ENCODE measurements at regions not wholly inside any gene's neighbourhood (a gene's known extent, or its start where the extent isn't known, plus 50 kb on each side); places are given as distances from the start of the nearest gene placed in this dataset.
"Not testable (repeated sequence)": the region's sequence is repeated elsewhere in the genome, so short reads cannot be mapped to it uniquely, and the experiment has no call there.

DNA sequence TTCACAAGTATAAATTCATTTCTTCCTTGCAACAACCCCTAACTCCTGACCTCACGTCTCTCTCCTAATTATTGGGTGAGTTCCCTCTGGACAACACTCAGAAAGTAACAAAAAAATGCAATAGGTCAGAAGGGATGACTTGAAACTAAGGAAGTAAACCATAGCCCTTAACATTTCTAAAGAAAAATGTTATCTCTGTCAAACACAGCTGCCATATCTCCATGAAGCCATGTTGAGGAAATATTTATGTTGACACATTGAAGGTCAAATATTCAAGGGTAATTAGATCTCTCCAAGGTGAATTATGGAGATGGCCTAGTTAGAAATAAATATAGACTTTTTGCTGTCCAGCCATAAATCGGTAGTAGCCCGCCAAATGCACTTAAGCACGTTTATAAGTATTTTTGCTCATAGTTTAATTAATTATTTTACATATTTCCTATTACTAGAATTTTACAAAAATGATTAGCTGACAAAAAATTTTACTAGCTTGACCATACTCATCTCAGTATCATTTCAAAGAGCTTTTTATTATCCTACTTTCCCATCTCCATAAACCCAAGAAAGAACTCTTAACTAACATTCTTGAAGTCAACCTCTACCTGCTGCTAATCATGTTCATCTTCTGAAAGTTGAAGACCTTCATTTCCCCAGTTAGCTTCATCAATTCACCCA is 160.1 kb upstream of the PKN2 start:
- no peak for DNase-seq

DNA sequence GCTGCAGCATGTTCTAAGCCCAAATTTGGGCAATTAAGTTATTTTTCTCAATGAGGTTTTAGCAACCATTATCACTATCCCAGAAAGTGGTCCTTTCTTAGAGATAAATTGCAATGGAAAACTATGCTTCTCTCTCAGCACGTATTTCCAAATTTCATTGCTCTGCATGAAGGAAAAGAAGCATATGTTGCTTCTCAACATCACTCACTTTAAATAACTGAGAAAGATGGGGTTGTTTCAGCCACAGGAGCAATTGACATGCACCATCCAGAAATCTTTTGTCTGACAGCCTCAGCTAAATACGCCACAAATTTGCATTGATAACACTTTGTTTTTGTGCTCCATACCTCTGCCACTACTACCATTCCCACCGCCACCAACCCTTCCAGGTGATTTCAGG is 157.6 kb upstream of the PKN2 start:
- no peak for DNase-seq

DNA sequence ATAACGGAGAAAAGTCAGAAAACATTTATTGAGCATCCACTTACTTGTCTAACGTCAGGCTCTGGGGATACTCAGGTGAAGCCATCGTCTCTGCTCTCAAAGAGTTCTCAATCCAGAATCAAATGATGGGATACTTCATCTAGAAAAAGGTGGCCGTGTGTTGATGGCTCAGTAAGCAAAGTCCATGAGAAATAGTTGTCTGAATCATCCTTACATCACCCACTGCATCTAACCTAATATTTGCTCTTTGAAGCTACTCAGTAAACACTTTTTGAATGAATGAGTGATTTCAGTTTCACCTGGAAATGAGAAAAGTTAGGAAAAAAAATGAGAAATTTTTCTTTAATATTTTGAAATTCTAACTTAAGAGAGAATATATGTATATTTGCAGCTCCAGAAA is 155.3 kb upstream of the PKN2 start:
- no peak for DNase-seq

DNA sequence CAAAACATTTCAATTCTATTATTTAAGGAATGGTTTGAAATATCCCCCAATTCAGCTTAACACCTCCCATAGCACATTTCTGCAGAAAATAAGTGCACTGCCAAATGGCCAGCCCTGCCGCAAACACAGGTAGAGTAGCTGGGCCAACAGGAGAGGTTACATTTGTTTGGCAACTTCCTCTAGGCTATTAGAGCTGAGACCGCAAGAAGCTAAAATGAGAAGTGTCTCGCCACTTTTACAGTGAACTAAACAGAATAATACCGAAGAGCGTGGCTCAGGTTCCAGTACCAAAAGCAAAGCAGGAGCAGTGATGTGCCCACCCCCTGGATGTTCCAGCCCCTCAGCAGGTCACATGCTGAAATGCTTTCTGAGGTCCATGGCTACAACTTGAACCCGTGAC is 154.5 kb upstream of the PKN2 start:
- no peak for DNase-seq

DNA sequence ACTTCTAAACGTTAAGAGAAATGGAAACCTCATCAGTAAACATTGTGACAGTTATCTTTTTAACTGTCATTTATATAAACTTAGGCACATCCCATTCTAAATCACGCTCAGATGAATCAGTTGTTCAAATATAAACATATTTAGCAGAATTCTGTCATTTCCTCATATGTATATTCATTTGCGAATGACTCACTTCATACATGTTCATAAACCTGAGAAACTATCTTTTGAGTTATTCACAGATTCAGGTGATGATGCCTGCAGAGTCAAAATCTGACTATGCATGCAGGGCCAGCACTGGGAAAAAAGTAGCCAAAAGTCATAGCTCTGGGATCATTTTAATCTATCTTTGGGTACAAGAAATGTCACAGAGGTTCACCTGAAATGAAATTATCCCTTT is 153.8 kb upstream of the PKN2 start:
- DNase-seq, result no peak

DNA sequence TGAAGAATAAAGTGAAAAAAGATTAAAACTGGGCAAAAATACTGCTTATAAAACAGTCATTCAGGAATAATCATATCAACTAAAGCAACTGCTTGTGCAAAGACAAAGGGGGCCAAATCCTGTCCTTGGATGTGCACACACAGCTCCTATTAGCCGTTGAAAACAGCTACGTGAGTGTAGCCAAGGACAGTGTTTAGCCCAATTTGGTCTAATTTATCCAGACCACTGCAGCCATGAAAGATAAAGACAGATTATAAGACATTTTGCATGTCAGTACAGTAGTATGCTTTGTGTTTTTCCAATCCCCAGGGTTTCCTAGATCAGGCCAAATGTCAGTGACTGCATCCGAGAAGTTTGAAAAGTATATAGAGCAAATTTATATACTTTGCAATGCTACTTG is 146.3 kb upstream of the PKN2 start:
- DNase-seq, result no peak

DNA sequence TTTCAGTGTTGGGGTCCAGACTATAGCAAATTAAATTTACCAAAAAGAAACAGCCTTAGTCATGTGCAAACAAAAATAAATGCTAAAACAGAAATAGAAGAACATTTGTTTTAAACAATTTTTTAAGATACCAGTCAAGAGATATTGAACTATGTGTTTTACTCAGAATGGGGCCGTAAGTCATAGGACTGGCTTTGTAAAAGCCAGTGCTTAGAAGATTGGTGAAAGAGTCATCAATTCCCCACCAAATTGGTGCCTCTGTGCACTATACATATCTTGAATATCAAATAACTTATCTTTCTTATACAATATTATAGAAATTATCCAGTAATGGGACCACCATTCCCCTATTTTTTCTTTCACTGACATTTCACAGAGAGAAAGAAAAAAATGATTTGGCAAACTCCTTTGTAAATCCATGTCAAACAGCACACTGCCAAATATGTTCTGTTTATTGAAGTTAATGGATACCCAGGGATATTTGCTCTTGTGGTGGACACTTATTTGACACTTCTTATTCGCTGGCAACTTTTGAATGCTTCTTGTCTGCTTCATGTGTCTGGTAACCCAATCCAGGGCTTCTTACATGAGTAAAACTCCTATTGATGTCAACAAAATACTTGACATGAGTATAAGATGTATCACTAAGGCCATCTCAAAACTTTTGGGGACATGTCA is 145.7 kb upstream of the PKN2 start:
- no peak for DNase-seq

DNA sequence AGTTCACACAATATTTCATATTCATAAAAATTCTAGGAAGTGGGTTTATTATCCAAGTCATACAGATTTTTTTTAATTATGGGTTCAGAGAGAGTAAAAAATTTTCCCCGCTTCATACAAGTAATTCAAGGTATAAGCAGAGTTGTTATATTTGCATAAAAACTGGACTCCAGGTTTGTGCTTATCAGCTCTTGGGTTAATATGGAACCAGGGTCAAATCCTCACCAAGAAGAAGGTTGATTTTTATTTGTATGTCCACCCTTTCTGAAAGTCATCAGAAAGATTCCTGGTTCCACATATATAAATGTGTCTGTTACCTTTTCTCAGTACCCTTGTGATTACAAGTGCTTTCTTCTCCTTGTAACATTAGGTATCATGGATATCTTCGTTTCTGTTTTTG is 143.8 kb upstream of the PKN2 start:
- DNase-seq, result no peak

DNA sequence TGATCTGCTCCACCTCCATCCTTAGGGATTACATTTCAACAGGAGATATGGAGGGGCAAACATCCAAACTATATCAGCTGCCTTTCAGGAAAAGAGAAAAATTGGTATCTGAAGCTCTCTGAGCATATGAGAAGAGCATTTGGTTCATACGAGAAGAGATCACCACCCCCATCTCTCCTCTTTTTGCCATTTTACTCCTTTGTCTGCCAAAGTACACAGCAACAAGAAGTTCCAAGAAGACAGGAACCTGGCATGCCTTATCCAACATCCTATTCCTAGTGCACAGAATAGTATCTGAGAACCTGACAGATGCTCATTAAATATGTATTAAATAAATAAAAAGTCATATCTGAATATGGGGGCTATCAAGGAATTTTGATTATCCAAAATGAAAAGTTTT is 142.5 kb upstream of the PKN2 start:
- no peak for DNase-seq

DNA sequence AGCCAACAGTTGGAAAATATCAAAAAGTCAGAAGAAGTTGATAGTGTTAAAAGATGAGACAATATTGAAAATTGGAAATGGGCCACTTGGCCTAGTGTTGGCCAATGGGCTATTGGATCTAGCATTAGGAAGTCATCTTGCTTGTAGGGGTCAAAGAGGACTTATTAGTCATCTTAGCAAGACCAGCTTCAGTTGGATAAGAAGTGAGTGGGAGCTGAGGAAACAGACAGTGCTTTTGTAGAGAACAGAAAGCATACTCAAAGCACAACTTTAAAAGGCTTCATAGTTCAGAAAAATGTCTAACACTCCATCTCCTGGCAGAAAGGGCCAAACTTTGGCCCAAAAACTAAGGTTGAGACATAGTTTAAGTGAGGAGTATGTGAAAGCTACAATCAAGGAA is 139.9 kb upstream of the PKN2 start:
- no peak for DNase-seq

DNA sequence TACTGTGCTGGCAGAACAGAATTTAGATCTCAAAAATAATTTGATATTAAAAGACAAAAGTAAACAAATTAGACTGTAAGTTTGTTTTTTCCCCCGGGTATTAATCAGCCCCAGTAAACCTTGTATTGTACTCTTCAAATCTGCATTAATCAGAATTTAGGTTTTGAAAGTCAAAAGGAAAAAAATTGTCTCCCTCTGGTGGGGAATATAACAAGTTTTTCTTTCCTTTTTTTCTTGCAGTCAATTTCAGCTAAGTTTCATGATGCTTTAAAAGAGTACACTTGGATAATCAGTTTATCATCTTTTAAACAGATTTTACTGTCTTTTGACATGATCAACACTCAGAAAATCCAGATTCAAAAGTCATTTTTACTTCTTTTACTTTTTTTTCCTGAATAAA is 134.5 kb upstream of the PKN2 start:
- no peak for DNase-seq

DNA sequence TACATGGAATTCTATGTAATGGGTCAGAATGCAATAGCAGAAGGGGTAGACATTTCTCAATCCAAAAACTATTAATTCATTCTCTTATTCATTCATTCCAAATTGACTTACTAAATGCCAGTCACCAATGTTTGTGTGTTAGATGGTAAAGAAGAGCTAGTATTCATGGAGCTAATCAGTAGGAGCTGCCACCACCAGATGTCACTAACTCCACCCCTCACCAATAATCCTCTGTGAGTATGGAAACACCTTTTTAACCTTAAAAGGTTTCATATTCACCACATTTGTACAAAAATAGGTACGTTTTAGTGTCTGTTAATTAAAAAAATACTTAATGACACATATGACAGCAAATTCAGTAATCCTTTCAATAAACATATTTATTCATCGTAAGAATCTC is 131.8 kb upstream of the PKN2 start:
- DNase-seq, result no peak

DNA sequence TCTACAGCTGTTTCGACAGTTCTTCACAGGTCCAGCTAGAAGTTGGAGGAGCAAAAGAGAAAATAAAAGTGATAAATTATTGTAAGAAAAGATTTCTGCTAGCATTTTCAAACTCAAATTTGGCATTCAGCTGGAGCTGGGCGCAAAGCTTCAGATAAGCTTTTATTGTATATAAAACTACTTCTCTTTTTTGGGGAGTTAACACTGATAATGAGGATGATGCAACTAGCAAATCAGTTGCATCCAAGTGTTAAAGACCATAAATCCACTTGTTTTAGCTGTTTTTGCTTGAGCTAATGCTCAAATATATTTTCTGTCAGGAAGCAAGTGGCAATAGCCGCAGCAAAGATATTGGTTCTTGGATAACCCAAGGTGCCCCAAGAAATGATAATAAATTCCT is 127.1 kb upstream of the PKN2 start:
- no peak for DNase-seq

DNA sequence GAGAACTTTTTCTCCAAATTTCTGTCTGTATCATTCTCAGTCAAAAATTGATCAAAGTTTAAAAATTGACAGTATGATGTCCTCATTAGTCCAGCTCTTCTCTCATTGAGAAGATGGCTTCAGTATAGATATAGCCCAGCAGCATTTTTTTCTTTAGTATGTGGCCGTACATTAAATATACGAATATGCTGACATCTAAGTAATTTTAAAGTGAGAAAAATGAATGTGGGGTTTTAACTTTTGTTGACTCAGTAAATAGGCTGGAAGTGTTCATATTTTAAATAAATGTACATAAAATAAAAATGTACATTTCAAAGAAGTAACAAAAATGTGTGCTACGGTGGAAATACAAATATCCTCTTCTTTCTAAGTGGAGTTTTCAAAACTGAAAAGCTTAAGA is 123.5 kb upstream of the PKN2 start:
- DNase-seq, result no peak

DNA sequence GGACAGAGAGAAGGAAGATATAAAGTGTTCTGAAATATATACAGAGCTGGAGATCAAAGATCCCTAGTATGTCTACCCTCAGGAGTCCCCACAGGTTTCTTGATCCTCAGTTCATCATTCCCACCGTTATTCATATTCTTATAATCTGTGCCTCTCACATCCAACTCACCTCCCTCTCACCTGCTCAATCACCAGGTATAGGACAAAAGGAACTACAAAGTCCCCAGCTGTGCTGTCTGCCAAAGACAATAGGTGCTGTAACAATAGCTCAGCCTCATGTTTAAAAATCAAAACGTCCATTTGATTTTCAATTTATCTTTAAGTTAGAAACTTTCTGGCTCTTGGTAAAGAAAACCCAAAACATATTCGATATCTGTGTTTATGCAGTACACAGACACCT is 121.1 kb upstream of the PKN2 start:
- DNase-seq, result no peak

DNA sequence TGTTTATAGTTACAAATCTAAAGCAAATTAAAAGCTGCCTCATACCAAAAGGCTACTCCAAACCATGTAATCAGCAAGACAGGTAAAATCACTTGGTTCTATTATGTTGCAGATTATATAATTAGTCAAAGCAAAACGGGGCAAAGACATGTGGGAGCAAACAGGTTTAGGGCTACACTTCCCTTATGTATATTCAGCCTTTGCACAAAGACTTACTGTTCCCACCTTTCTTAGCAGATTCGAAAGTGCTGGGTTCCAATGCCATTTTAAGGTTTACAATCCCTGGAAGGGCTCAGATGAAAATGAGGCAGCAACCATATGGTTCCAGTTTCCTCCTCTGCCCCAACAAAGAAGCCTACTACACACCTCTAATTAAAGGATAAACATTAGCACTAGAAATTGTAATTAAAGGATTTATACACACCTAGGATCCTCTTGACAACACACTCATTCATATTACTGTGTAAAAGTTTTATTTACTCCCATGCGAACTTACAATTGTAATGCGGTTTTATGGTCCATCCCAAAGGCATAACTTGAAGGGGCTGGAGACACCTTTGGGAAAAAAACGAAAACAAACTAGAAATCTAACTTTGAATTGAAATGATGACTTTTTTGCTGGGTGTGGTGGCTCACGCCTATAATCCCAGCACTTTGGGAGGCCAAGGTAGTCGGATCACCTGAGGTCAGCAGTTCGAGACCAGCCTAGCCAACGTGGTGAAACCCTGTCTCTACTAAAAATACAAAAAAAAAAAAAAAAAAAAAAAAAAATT is 117.3 kb upstream of the PKN2 start:
- no peak for DNase-seq

DNA sequence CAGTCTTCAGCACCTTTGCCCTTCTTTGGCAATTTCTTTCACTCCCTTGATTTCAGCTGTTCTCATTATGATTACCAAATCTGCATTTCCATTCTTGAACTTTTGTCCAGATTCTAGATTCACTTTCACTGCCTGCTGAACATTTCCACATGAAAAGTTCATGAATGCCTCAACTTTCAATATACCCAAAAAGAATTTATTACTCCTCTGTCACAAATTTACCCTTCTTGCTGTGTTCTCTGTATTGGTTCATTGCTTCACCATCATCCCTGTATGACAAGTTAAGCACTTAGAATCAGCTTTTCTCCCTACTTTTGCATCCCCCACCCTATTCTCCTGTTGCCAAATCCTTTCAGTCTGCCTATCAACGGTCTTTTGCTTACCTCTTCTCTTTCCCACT is 112.6 kb upstream of the PKN2 start:
- DNase-seq, result no peak

DNA sequence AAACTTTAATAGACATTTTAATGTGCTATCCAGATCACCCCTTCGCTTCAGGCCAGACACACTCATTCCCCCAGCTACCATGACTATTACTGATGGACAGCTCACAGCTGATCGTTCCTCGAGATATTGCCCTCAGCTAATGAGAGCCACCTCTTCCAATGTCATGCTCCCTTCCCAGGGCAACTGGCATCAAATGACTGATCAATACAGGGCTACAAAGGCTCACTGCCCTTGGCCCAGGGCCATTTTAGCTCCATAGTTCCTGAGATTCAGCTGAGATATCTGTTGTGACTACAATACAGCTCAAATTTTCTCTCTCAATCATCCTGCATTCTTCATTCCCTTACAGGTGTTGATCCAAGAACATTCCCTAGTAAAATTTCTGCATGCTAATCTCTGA is 104.5 kb upstream of the PKN2 start:
- no peak for DNase-seq

DNA sequence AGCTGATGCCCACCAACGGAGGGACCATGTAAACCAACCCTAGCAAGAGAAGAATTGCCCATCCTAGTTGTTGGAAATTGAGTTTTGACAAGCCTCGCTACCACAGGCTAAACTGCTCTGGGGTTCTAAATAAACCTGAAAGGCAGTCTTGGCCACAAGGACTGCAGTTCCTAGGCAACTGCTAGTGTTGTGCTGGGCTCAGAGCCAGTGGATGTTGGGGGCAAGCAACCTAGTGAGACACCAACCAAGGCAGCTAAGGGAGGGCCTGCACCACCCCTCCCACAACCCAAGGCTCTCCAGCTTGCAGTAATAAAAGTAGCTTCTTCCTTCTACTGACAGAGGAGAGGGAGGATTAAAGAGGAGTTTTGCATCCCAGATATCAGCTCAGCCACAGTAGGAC is 102.4 kb upstream of the PKN2 start:
- DNase-seq, result no peak

DNA sequence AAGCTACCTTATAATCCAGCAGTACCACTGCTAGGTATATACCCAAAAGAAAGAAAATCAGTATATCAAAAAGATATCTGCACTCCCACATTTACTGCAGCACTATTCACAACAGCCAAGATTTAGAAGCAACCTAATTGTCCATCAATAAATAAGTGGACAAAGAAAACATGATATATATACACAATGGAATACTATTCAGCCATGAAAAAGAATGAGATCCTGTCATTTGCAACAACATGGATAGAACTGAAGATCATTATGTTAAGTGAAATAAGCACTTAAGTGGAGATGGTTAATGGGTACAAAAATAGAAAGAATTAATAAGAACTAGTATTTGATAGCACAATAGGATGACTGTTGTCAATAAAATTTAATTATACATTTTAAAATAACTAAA is 90.7 kb upstream of the PKN2 start:
- DNase-seq, result no peak

DNA sequence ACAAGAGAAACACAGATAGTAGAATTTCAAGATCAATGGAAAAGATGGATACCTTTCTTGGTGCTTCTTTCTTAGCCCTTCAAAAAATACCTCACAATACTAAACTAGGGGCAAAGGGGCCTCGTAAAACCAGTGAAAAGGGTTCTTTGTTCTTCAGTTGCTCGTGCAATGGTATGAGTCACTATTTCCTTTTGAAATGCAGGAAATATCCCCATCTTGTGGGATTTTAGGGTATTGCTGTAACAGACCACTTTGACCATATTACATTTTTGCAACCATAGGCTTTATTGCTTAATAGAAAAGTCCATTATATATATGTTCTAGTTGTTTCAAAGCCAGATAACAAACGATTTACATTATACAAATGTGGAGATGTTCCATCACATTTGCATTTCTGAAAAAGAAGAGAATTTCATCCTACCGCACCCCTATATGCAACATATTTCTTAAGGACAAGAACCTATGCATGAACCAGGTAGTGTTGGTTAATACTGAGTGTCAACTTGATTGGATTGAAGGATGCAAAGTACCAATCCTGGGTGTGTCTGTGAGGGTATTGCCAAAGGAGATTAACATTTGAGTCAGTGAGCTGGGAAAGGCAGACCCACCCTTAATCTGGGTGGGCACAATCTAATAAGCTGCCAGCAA is 88.6 kb upstream of the PKN2 start:
- no peak for DNase-seq

DNA sequence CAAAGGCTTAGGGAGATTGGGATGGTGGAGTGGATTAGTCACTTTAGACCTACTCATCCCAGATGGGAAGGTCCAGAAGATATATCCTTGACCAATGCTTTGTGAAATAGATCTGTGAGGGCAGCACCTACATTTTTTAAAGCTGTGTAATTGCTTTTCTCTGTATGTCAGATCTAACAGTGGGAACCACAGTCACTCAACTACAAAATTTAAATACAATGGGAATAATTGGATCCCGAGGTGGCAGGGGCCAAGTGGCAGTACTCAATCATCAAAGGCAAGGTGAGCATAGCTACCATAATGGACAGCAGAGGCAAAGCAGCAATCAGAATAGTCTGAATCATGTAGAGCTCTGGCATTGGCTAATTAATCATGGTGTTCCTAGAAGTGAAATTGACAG is 86.1 kb upstream of the PKN2 start:
- not testable (repeated sequence) for DNase-seq

DNA sequence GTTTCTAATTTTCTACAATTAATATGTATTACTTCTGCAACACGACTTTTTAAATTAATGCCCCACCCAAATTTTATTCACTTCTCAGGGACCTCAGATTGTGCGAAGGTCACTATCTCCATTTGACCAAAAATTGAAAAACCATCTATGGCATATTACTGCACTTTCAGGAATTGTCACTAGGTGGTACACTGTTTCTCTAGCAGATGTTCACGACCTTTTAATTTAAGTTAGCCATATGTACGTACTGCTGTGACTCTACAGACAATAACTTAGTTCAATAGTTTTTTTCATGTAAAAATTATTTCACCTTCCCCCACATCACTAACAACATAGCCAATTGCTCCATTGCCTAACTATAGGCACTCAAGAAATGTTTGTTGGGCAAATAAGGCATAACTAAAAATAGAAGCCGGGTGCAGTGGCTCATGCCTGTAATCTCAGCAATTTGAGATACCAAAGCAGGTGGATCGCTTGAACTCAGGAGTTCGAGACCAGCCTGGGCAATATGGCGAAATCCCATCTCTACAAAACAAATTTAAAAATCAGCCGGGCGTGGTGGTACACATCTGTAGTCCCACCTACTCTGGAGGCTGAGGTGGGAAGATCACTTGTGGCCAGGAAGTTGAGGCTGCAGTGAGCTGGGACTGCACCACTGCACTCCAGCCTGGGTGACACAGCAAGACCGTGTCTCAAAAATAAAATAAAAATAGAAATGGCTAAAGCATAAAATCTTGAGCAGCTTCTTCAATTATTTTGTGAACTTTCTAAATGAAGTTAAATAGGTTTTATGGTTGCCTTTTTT is 75.7 kb upstream of the PKN2 start:
- no peak for DNase-seq
